ENCODE measurements at regions not wholly inside any gene's neighbourhood (a gene's known extent, or its start where the extent isn't known, plus 50 kb on each side); places are given as distances from the start of the nearest gene placed in this dataset.
"Not testable (repeated sequence)": the region's sequence is repeated elsewhere in the genome, so short reads cannot be mapped to it uniquely, and the experiment has no call there.

GRCh38 chr15:59791755-59792154 lies 102.6 kb upstream of the BNIP2 start:
- DNase-seq (ENCODE audit: insufficient read length, low spot score) (no peak), FAIRE-seq (no peak)

DNA sequence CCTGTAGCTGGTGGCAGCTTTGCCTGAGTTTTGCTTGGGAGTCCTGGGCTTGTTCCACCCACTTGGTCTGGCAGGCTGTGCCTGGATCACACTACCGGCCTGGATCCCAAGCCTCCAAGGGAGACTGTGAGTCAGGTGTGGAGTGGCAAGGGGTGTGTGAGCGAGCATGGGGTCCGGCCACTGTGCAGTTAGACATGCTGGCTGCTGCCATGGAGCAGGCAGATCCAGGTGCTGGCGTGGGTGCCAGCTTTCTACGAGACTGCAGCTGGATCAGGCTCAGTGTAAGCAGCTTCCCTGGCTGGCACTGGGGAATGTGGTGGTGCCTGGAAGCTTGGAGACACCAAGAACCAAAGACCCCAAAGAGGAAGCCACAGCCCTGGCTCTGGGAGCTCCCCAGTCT lies 102.0 kb upstream of the BNIP2 start:
- no peak for FAIRE-seq
- no peak for DNase-seq (ENCODE audit: insufficient read length, low spot score)

- DNase-seq (ENCODE audit: insufficient read length, low spot score); FAIRE-seq: not testable (repeated sequence)
These were observed 97.3 kb upstream of the BNIP2 start for GRCh38 chr15:59786466-59786865.

- DNase-seq (ENCODE audit: insufficient read length, low spot score); FAIRE-seq: not testable (repeated sequence)
These were observed 96.9 kb upstream of the BNIP2 start for GRCh38 chr15:59785981-59786380.

GRCh38 chr15:59783774-59784520 lies 94.8 kb upstream of the BNIP2 start:
- not testable (repeated sequence) for DNase-seq (ENCODE audit: insufficient read length, low spot score); FAIRE-seq

DNA sequence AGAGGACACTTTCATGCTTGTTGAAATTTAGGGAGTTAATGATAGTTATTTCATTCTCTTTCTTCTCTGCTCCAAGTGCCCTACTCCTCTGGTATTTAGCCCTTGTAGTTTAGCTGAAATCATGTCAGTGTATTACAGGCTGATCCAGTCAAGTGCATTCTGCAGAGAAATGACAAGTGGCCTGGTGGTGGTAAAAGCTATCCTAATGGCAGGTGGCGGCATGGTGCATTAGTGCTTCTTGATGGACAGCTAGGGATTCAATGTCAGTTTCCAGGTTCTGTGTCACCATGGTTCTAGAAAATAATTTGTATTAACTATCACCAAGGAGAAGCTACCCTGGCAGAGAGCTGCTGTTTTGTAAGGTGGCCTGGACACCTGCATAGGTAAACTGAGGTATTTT lies 90.0 kb upstream of the BNIP2 start:
- no peak for FAIRE-seq
- DNase-seq (ENCODE audit: insufficient read length, low spot score): no peak

- FAIRE-seq (no peak), DNase-seq (ENCODE audit: insufficient read length, low spot score) (no peak)
These were observed 75.7 kb upstream of the BNIP2 start for GRCh38 chr15:59764775-59765174.

GRCh38 chr15:59762558-59762957 lies 73.4 kb upstream of the BNIP2 start:
- no peak for DNase-seq (ENCODE audit: insufficient read length, low spot score)
- FAIRE-seq: no peak

GRCh38 chr15:59760256-59760655 lies 71.1 kb upstream of the BNIP2 start:
- not testable (repeated sequence) for DNase-seq (ENCODE audit: insufficient read length, low spot score); FAIRE-seq

DNA sequence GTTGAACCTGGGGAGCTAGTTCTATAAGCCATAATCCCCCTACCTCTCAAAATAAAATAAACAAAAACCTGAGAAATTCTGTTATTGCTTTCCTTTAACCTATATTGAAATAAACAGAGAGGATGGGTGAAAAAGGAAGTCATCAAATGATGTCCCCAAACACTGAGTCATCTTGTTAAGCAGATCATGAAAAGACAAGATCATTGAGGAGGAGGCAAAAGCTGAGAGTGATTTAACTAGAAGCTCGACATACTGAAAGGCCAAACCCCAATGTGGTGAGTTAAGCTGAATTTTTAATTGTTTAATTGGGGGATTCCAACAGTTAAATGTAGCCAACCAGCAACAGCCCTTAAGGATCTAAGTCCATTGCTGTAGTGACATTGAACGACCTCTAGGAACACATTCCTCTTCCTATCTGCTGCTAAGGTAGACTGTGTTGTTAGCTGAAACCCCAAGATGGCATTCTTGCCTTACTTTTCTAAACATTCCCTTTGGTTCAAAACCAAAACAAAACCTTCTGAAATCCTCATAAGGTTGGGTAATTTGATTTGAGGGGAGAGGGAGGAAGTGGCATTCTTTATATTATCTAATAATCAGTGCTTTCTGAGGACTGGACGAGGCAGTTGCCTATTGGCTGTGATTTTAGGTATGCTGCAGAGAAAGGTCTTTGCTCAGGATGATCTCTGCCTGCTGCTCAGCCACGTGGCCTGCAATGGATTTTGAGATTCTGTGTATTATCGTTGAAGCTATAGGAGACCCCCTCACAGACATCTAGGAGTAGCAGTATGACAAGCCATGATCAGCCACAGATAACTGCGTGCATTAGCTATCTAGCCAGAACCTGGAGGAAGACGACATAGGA lies 62.7 kb upstream of the BNIP2 start:
- DNase-seq (ENCODE audit: insufficient read length, low spot score): no peak
- no peak for FAIRE-seq

DNA sequence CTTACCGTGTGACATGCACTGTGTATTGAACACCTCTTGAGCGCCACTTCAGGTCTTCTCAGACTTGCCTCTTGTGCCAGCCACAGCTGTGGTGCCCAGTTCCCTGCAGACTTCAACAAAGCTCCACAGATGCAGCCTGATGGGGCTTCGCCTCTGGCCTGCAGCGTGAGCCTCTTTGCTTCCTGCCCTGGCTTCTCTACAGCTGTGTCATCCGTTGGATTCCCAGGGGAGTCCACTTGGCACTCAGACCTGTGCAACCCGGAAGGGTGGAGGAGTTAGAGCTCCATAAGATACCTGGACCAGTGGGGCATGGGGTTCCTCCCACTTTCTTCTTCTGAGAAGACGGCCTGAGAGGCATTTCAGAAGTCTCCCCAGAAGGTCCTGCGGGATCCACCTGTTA lies 57.7 kb upstream of the BNIP2 start:
- DNase-seq (ENCODE audit: insufficient read length, low spot score) (no peak), FAIRE-seq (no peak)

DNA sequence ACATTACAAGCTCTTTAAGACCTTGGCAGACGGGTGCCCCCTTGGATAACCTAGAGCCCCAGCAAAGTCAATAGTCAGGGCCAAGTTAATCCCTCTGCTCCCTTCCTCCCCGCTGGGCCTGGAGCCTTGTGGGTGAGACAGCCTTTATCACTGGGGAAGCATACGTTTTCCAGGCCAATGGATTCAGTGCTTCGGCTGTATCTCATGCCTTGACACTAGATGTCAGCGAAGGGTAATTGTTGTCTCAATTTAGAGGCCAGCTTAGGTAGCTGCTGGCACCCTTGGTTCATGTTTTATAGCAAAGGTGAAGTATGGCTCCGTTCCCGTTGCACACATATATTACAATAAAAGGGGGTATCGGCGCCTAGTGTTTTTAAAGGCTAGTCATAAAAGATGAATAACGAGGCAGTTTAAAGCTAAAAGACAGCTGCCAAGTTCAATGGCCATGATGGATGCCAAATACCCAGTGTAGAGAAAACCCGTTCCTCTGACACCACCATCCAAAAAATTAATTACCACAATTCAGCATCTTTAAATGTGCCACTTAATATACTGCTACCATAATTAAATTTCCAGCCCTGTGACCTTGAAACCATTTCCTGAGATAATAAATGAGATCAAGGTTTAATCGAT lies 52.3 kb upstream of the BNIP2 start:
- no peak for DNase-seq (ENCODE audit: insufficient read length, low spot score)
- FAIRE-seq: no peak

GRCh38 chr15:59739557-59740186 lies 50.6 kb upstream of the BNIP2 start:
- FAIRE-seq (no peak), DNase-seq (ENCODE audit: insufficient read length, low spot score) (no peak)
